GM12873 (cell line): ENCODE measurements at regions not wholly inside any gene's neighbourhood (a gene's known extent, or its start where the extent isn't known, plus 50 kb on each side); places are given as distances from the start of the nearest gene placed in this dataset.

Experiments used
- TF ChIP-seq, protein P1 (sequence below): IDR thresholded peaks from 2 replicates; pipeline ENCODE4 v1.5.1; 2012; ENCODE audit warnings: low read depth, mild to moderate bottlenecking, moderate library complexity, low read length, control low read depth; ENCODE audit not compliant: insufficient read depth; ENCODE audit errors: missing control alignments

DNA sequence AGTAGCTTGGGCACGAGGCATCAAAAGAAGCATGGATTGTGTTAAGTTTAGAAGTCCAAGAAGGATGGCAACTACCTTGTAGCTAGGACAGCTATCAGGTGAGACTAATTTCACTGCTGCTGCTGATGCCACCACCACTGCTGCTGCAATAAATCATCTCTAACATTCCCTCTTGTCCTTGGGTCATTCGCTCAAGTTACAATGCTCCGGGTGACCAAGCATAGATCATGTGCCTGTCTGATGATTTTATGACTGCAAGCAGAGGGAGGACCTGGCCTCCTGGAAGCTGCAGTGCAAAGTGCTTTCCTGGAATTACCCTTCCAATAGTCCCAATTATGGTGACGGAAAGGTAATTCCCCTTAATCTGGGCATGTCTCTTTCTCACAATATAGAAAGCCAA, 334.4 kb downstream of the PRELID2 start:
- TF ChIP-seq, protein P1, sequence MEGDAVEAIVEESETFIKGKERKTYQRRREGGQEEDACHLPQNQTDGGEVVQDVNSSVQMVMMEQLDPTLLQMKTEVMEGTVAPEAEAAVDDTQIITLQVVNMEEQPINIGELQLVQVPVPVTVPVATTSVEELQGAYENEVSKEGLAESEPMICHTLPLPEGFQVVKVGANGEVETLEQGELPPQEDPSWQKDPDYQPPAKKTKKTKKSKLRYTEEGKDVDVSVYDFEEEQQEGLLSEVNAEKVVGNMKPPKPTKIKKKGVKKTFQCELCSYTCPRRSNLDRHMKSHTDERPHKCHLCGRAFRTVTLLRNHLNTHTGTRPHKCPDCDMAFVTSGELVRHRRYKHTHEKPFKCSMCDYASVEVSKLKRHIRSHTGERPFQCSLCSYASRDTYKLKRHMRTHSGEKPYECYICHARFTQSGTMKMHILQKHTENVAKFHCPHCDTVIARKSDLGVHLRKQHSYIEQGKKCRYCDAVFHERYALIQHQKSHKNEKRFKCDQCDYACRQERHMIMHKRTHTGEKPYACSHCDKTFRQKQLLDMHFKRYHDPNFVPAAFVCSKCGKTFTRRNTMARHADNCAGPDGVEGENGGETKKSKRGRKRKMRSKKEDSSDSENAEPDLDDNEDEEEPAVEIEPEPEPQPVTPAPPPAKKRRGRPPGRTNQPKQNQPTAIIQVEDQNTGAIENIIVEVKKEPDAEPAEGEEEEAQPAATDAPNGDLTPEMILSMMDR = no peak

- TF ChIP-seq, protein P1 = no peak
Measured at GRCh38 chr5:145499483-145499882, 335.7 kb downstream of the PRELID2 start.

- TF ChIP-seq, protein P1 = no peak
Measured at GRCh38 chr5:145497052-145497451, 338.1 kb downstream of the PRELID2 start.

- TF ChIP-seq, protein P1 = no peak
Measured at GRCh38 chr5:145495741-145496140, 339.4 kb downstream of the PRELID2 start.

- TF ChIP-seq, protein P1 = no peak
Measured at GRCh38 chr5:145495196-145495595, 339.9 kb downstream of the PRELID2 start.

- TF ChIP-seq, protein P1 = no peak
Measured at GRCh38 chr5:145493435-145493834, 341.7 kb downstream of the PRELID2 start.

GRCh38 chr5:145489516-145489915, 345.6 kb downstream of the PRELID2 start:
- TF ChIP-seq, protein P1 = no peak

DNA sequence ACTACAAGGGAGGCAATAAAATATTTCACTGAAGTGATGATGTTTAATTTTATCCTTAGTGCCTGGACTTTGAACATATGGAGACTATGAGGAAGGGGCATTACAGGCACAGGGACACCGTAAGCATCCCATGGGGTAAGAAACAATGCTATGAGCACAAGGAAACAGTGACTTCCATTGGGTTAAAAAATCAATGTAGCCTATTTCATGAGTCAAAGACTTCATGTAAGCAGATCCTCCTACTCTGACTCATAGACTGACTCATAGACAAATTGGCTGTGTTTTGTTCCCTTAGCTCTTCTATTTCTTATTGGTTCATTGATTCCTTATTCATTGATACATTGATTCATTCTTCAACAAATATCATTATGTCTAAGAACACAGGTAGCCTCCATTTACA, 351.0 kb downstream of the PRELID2 start:
- TF ChIP-seq, protein P1 = no peak
